Activated CD8-positive, alpha-beta memory T cell treated with anti-CD3 and anti-CD28 coated beads for 48 hours (primary cell): ENCODE measurements at regions not wholly inside any gene's neighbourhood (a gene's known extent, or its start where the extent isn't known, plus 50 kb on each side); places are given as distances from the start of the nearest gene placed in this dataset.

ENCODE experiments used
- DNase-seq, 3 experiments: peaks; one replicate each; pipeline ENCODE4 v3.0.0-alpha.2; 2020; ENCODE audit warnings: low read depth in 2 of 3, low spot score in 2 of 3

DNA sequence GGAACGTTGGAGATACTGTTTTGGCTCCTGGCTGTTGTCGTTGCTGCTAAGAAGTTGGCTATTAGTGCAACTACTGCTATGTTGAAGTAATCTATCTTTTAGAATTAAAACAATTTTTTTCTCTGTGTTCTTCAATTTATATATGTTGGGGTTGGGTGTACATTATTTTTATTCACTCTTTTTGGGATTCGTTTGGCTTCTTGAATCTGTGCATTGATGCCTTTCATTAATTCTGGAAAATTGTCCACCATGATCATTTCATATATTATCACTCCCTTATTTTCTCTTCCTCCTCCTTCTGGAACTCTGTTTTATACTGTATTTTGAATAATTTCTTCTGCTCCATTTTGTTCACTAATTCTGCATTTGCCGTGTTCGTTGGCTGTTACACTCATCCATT lies 199.5 kb upstream of the PLET1 start:
- no peak for DNase-seq

GRCh38 chr11:112464949-112465348 lies 204.3 kb upstream of the PLET1 start:
- DNase-seq, result no peak

DNA sequence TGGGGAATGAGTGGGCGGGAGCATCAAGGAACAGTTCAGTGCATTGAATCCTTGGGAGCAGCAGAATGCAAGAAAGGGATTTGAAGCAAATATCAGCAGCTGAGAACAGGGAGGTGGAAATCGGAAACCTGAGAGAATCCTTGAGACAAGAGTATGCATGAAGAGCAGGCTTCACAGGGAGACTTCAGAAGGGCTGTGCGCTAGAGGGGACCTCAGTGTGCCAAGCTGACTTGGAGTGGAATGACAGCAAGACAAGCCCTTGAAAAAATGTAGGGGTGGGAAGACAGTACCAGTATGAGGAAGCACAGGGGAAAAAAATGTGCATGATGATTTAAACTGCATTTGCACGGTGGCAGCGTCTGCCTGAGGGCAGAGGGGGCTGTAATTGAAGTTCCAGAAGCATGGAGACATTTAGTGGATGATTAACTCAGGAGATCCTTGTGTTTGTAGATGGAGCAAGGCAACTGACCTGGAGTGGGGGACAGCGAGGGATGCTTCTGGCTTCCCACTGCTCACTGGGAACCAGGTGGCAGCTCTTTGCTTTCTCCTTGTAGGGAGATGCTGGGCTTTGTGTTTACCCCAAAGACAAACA lies 204.9 kb upstream of the PLET1 start:
- no peak for DNase-seq

DNA sequence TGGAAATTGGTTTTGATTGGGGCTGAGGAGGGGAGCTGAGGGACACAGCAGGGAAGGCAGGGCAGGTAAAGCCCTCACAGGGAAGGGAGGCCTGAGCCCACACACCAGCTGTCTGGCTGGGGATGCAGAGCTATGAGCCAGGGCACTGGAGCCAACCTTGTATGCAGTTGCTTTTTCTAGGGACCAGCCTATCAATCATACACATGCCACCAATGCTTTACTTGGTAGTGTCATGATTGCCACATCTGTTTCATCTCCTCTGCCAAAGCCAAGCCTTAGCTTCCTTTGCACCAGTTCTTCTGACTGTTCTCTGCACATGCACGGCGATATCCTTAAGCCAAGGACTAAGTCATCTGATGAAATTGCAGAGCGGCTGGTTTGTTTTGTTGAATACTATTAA lies 207.1 kb upstream of the PLET1 start:
- no peak for DNase-seq

GRCh38 chr11:112469376-112469775 lies 208.7 kb upstream of the PLET1 start:
- DNase-seq, result no peak

DNA sequence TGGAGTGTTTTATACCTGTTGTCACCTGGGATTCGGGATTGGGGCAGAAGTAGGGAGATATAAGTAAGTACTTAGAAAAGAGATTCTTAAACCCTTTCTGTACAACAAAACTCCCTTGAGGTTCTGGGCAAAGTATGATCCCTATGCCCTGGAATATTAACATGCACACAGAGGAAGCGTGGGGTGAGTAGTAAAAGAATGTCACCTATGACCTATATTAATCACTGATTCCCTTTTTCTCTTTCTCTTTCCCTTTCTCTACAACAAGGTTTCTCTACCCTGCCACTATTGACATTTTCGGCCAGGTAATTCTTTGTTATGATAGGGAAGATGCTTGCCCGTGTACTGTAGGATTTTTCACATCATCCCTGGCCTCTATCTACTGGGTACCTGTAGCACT lies 209.7 kb upstream of the PLET1 start:
- no peak for DNase-seq

- DNase-seq, result no peak
Measured at GRCh38 chr11:112471731-112472130, 211.1 kb upstream of the PLET1 start.

- no peak for DNase-seq
Measured at GRCh38 chr11:112477152-112477551, 216.5 kb upstream of the PLET1 start.

DNA sequence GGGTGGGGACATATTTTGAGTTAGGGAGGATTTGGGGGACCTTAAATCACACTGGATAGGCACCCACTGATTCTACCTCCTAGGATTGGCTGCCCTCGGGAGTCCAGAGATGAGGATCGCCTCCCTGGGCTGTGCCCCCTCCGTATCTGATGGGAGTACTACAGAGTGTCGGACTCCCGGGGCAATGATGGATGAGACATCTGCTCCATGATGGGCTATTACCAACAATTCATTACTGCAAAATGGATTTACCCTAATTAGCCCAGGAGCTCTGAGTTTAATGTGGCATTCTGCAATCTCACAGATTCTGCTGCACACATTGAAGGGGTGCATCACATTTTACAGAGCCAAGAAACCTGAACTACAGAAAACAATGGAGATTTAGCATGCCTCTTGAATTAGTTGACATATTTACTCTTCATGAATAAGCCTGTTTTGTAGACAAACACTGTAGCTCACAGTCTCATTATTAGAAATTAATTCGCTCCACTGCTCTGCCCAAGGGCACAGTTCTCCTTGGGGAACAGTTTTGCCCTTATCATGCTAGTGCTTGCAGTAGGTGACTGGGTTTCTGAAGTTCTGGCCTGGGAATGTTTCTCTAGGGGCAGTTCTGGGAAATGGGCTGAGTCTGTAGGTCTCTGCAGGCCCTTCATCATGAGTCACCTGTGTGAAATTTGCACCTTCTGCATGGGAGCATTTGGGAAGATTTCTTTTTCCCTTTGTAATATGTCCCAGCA lies 217.1 kb upstream of the PLET1 start:
- DNase-seq, result no peak

GRCh38 chr11:112478806-112479205 lies 218.1 kb upstream of the PLET1 start:
- no peak for DNase-seq

GRCh38 chr11:112481431-112481830 lies 220.8 kb upstream of the PLET1 start:
- no peak for DNase-seq

DNA sequence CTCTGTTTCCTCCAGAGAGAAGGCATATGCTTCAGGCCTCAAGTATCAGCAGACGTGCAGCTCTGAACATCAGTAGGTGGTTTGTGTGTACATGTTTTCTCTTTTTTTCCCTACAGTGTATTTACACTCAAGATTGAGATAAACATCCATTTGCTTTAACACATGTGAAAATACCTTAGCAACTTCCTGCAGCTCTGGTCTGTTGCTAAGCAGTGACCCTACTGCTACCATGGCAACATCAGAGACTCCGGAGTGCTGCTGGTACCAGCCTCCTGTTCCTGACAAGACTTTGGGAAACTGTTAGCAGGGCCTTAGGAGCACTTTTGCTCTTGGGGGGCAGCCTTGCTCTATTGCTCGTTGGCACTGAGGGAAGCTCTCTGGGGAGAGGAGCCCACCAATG lies 221.2 kb upstream of the PLET1 start:
- DNase-seq, result no peak

- DNase-seq, result no peak
Measured at GRCh38 chr11:112485280-112485679, 224.6 kb upstream of the PLET1 start.

- DNase-seq, result no peak
Measured at GRCh38 chr11:112497826-112498225, 237.2 kb upstream of the PLET1 start.

- DNase-seq, result no peak
Measured at GRCh38 chr11:112498701-112499100, 238.0 kb upstream of the PLET1 start.

DNA sequence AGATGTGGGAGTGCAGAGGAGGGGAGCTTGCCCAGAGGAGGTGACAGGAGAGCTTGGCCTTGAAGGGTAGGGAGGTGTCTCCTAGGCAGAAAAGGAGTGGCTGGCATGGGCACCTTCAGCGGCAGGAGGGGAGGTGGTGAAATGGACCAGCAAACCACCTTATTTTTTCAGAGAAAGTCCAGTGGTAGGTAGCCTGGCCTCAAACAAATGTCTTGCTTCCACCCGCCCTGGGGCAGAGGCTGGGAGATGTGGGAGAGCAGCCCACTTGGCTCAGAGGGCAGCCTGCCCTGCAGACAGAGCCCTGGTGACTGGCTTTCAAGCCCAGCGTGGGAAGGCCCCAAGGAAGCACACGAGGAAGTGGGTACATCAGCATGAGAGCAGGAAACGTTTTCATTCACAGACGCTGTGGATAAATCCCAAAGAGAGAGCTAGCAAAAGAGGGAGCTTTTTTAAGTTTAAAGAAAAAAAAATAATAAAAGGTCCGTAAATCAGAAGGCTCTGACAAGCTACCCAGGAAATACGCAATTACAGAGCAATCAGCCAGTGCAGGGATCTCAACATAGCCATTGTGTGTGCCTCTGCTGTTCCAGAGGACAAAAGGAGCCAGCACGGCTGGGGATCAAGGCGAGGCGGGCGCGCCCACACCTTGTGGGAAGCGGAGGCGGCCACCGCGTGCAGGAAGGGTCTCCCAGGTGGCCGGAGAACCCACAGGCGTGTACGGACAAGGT lies 238.7 kb upstream of the PLET1 start:
- no peak for DNase-seq

- DNase-seq, result no peak
Measured at GRCh38 chr11:112499881-112500204, 239.2 kb upstream of the PLET1 start.

DNA sequence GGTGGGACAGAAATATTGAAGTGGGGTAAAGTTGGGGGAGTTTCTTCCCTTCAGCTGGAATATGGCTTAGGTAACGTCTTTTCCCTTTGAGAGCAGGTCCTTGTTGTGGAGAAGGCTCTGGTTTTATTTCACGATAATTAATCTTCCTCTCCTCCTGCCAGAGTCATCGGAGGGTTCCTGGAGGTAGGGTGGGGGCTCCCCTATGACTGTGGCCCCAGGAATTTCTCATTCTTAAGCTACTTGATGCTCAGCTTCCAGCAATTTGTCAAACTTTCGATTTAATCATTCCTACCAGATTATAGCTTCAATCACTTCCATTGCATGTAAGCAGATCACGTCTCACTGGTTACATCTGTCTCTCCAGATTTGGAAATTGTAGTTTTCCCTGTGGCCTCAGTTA lies 242.8 kb upstream of the PLET1 start:
- DNase-seq, result no peak

GRCh38 chr11:112504056-112504455 lies 243.4 kb upstream of the PLET1 start:
- no peak for DNase-seq

GRCh38 chr11:112506852-112507251 lies 246.2 kb upstream of the PLET1 start:
- DNase-seq, result no peak

- DNase-seq, result no peak
Measured at GRCh38 chr11:112507281-112507680, 246.6 kb upstream of the PLET1 start.

DNA sequence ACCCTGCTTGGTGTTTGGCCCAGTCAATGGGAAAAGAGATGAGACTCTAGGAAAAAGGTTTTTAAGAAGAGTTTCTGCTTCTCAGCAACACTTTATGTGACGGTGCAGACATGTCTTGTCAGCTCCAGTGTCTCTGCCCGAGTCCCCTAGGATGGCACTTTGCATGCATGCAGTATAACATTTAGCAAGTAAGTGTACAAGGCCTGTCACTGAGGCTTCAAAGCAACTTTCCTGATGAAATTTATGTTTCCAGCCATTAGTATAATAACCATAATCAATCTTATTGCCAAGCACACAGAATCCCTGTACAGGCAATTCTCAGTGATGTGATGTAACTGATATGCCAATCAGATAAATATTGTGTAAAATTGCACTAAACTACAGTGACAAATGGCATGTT lies 248.1 kb upstream of the PLET1 start:
- DNase-seq, result no peak

GRCh38 chr11:112509300-112509699 lies 248.6 kb upstream of the PLET1 start:
- no peak for DNase-seq
